ENCODE measurements at regions not wholly inside any gene's neighbourhood (a gene's known extent, or its start where the extent isn't known, plus 50 kb on each side); places are given as distances from the start of the nearest gene placed in this dataset.

DNA sequence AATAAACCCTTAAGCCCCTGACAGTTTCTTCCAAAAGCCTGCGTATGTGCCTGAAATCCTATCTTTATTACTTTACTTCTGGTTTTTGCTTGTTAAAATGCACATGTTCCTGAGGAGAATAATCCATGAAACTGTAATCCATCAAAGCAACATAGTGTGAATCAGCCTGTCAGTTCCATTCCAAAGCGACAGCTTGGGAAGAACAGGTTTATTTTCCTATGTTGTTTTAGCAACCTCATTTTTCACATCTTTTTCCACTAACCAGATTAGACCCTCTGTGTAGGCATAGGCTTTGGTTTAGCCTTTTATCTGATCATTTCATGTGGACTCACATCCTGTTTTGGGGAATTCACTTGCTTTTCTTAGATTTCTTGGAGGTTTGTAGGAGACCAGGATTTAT is 988.0 kb downstream of the SQOR start:
- H3K9me3 Mint-ChIP-seq, result peaks cover 37% of the 10 kb centered on the region
- H3K36me3 Mint-ChIP-seq, result peaks cover 29% of the 10 kb centered on the region
- DNase-seq (ENCODE audit: low spot score) (no peak), ATAC-seq (no peak)
- H3K4me3 Mint-ChIP-seq, result no peak overlapping the region
- POLR2A ChIA-PET, result no interaction called here
- H3K4me1 Mint-ChIP-seq, result no peaks in the 10 kb centered on the region
- H3K27me3 Mint-ChIP-seq (ENCODE audit: low read depth), result no peaks in the 10 kb centered on the region
- CTCF ChIA-PET, result interaction anchor here (0.6 kb wide), 1 partner anchor 1555 kb away, joined by 3 read pairs; the partner anchor contains the start of gene MYEF2
- TF ChIP-seq FOXJ3 (CRISPR knock-in tag; IDR thresholded peaks at IDR 0.05; ENCODE audit: borderline replicate concordance) (no peak), TEAD4 (CRISPR knock-in tag; IDR thresholded peaks at IDR 0.05) (no peak), MYBL2 (CRISPR knock-in tag; IDR thresholded peaks at IDR 0.05) (no peak), GRHL2 (CRISPR knock-in tag; IDR thresholded peaks at IDR 0.05; ENCODE audit: insufficient replicate concordance, severe bottlenecking) (no peak), EMX1 (CRISPR knock-in tag; IDR thresholded peaks at IDR 0.05) (no peak), ZSCAN18 (CRISPR knock-in tag; IDR thresholded peaks at IDR 0.05) (no peak), SP1 (CRISPR knock-in tag; conservative IDR thresholded peaks at IDR 0.05) (no peak), IRF2 (CRISPR knock-in tag; IDR thresholded peaks at IDR 0.05; ENCODE audit: borderline replicate concordance, low read depth) (no peak), TEAD1 (CRISPR knock-in tag; IDR thresholded peaks at IDR 0.05) (no peak), ZNF138 (CRISPR knock-in tag; conservative IDR thresholded peaks at IDR 0.05) (no peak), FOXK1 (CRISPR knock-in tag; IDR thresholded peaks at IDR 0.05) (no peak), ELF4 (CRISPR knock-in tag; IDR thresholded peaks at IDR 0.05; ENCODE audit: low read depth) (no peak), SMAD3 (CRISPR knock-in tag; IDR thresholded peaks at IDR 0.05; ENCODE audit: borderline replicate concordance) (no peak), FOXP1 (CRISPR knock-in tag; IDR thresholded peaks at IDR 0.05; ENCODE audit: borderline replicate concordance) (no peak), MXD4 (CRISPR knock-in tag; IDR thresholded peaks at IDR 0.05; ENCODE audit: borderline replicate concordance) (no peak)
- TF ChIP-seq, protein P1, sequence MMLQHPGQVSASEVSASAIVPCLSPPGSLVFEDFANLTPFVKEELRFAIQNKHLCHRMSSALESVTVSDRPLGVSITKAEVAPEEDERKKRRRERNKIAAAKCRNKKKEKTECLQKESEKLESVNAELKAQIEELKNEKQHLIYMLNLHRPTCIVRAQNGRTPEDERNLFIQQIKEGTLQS (CRISPR knock-in tag; conservative IDR thresholded peaks at IDR 0.05), result no peak
- TF ChIP-seq, protein P2, sequence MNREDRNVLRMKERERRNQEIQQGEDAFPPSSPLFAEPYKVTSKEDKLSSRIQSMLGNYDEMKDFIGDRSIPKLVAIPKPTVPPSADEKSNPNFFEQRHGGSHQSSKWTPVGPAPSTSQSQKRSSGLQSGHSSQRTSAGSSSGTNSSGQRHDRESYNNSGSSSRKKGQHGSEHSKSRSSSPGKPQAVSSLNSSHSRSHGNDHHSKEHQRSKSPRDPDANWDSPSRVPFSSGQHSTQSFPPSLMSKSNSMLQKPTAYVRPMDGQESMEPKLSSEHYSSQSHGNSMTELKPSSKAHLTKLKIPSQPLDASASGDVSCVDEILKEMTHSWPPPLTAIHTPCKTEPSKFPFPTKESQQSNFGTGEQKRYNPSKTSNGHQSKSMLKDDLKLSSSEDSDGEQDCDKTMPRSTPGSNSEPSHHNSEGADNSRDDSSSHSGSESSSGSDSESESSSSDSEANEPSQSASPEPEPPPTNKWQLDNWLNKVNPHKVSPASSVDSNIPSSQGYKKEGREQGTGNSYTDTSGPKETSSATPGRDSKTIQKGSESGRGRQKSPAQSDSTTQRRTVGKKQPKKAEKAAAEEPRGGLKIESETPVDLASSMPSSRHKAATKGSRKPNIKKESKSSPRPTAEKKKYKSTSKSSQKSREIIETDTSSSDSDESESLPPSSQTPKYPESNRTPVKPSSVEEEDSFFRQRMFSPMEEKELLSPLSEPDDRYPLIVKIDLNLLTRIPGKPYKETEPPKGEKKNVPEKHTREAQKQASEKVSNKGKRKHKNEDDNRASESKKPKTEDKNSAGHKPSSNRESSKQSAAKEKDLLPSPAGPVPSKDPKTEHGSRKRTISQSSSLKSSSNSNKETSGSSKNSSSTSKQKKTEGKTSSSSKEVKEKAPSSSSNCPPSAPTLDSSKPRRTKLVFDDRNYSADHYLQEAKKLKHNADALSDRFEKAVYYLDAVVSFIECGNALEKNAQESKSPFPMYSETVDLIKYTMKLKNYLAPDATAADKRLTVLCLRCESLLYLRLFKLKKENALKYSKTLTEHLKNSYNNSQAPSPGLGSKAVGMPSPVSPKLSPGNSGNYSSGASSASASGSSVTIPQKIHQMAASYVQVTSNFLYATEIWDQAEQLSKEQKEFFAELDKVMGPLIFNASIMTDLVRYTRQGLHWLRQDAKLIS (CRISPR knock-in tag; IDR thresholded peaks at IDR 0.05; ENCODE audit: borderline replicate concordance), result no peak
- TF ChIP-seq, protein P3, sequence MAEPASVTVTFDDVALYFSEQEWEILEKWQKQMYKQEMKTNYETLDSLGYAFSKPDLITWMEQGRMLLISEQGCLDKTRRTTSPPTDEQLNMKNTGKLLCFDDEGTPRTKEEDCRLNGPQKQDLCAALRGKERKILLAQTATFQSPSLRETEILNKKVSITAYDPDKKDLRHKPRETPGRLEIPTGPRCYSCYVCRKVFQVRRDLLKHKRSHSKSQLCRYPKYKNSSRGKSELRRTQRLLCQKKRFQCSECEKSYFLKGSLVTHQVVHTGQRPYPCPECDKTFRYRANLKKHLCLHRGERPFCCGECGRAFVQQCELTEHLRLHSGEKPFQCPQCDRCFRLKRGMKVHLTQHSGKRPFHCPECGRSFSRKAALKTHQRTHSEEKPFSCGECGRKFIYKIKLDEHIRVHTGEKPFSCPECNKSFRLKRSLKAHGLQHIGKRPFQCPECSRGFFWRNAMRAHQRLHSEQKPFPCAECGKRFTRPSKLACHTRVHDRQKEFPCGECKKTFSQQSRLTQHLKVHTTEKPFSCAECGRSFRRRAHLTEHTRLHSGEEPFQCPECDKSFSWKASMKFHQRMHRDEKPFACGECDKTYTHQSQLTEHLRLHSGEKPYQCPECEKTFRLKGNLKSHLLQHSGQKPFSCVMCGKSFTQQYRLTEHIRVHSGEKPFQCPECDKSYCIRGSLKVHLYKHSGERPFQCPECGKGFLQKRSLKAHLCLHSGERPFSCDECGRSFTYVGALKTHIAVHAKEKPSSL (CRISPR knock-in tag; conservative IDR thresholded peaks at IDR 0.05), result no peak
- TF ChIP-seq, protein P4, sequence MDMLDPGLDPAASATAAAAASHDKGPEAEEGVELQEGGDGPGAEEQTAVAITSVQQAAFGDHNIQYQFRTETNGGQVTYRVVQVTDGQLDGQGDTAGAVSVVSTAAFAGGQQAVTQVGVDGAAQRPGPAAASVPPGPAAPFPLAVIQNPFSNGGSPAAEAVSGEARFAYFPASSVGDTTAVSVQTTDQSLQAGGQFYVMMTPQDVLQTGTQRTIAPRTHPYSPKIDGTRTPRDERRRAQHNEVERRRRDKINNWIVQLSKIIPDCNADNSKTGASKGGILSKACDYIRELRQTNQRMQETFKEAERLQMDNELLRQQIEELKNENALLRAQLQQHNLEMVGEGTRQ (CRISPR knock-in tag; IDR thresholded peaks at IDR 0.05), result no peak
- no peak overlapping the region for H3K27ac Mint-ChIP-seq

All from WTC11 (cell line).